CD4-positive, alpha-beta T cell (primary cell): ENCODE measurements at regions not wholly inside any gene's neighbourhood (a gene's known extent, or its start where the extent isn't known, plus 50 kb on each side); places are given as distances from the start of the nearest gene placed in this dataset.

Source experiments
- ATAC-seq: fragments of 200-7000 bp; cut with Tn5 transposase; one replicate; pipeline ENCODE4 v1.10.0; 2022; ENCODE audit warnings: mild to moderate bottlenecking; ENCODE audit not compliant: poor library complexity
- CTCF ChIA-PET: fragments of 350-600 bp; sonication (Branson Sonifier 250); formaldehyde crosslinking; loops from one replicate; lab custom pipeline; 2021; ENCODE audit warnings: antibody characterized with exemption, inconsistent platforms; lab: Charles Lee
- POLR2A ChIA-PET: fragments of 350-600 bp; sonication (Branson Sonifier 250); formaldehyde crosslinking; loops from one replicate; lab custom pipeline; 2021; ENCODE audit warnings: antibody characterized with exemption, inconsistent platforms; lab: Charles Lee
- DNase-seq, 14 experiments: peaks; one replicate each; pipeline ENCODE4 v3.0.0-alpha.2; 2013 to 2020; ENCODE audit warnings: mixed read lengths in 2 of 14
- H3K27ac ChIP-seq, 2 donors: one replicate each; pipeline versions ENCODE4 v1.5.1 to v1.7.0; 2013; ENCODE audit warnings: low read length in 2 of 2, low read depth in 1 of 2, mild to moderate bottlenecking in 1 of 2
- H3K27me3 ChIP-seq, 2 experiments: 1 replicate in 1 of 2; 2 replicates in 1 of 2; pipeline versions ENCODE4 v1.6.1 to v1.7.0; 2013; ENCODE audit warnings: low read length in 2 of 2, control low read depth in 1 of 2, mild to moderate bottlenecking in 1 of 2, moderate library complexity in 1 of 2; ENCODE audit not compliant: insufficient read depth in 2 of 2, control insufficient read depth in 1 of 2
- H3K36me3 ChIP-seq: one replicate; pipeline ENCODE4 v1.6.1; 2013; ENCODE audit warnings: low read length, control low read depth; ENCODE audit not compliant: insufficient read depth
- H3K4me1 ChIP-seq: one replicate; pipeline ENCODE4 v1.6.1; 2013; ENCODE audit warnings: low read length, control low read depth; ENCODE audit not compliant: insufficient read depth
- H3K4me3 ChIP-seq: one replicate; pipeline ENCODE4 v1.5.1; 2013; ENCODE audit warnings: mild to moderate bottlenecking, low read length, moderate library complexity
- H3K9me3 ChIP-seq, 2 experiments: 1 replicate in 1 of 2; 2 replicates in 1 of 2; pipeline versions ENCODE4 v1.6.1 to v1.7.0; 2013; ENCODE audit warnings: low read length in 2 of 2, mild to moderate bottlenecking in 2 of 2, control low read depth in 1 of 2, moderate library complexity in 1 of 2; ENCODE audit not compliant: control insufficient read depth in 1 of 2, insufficient read depth in 1 of 2
- H3K27ac Mint-ChIP-seq: one replicate; pipeline ENCODE4 v1.8.0; 2020; ENCODE audit warnings: mixed read lengths
- H3K27me3 Mint-ChIP-seq: one replicate; pipeline ENCODE4 v1.8.0; 2021; ENCODE audit warnings: mixed read lengths
- H3K36me3 Mint-ChIP-seq: one replicate; pipeline ENCODE4 v1.8.0; 2021; ENCODE audit warnings: low read depth, mixed read lengths
- H3K4me1 Mint-ChIP-seq: one replicate; pipeline ENCODE4 v1.8.0; 2021; ENCODE audit warnings: low read depth, mixed read lengths
- H3K4me3 Mint-ChIP-seq: one replicate; pipeline ENCODE4 v1.8.0; 2020; ENCODE audit warnings: mild to moderate bottlenecking, mixed read lengths
- H3K9me3 Mint-ChIP-seq: one replicate; pipeline ENCODE4 v1.8.0; 2020; ENCODE audit warnings: mixed read lengths
- CTCF ChIP-seq: fragments of 200-600 bp; IDR thresholded peaks from one replicate; pipeline ENCODE4 v1.8.0; 2022; ENCODE audit warnings: antibody characterized with exemption, mild to moderate bottlenecking
- intact Hi-C, 2 experiments: fragments of 100-400 bp; cut with DNase I in 1 of 2; cut with micrococcal nuclease in 1 of 2; formaldehyde crosslinking; loops; one replicate each; pipeline versions ENCODE4 v1.15.1 to v1.9.0; 2023 to 2025; cut with DNase I, micrococcal nuclease

- intact Hi-C loops, result no loop called here
These were observed 72.8 kb upstream of the MC4R start for GRCh38 chr18:60445341-60445740.

GRCh38 chr18:60446821-60447220, 74.2 kb upstream of the MC4R start:
- Mint-ChIP-seq H3K9me3 (peaks cover 12% of the 10 kb centered on the region), H3K27me3 (no peaks in the 10 kb centered on the region), H3K27ac (no peak overlapping the region), H3K4me3 (no peak overlapping the region), H3K36me3 (no peaks in the 10 kb centered on the region), H3K4me1 (no peaks in the 10 kb centered on the region)
- H3K4me3 ChIP-seq, result no peak overlapping the region
- peaks cover 4 to 11% of the 10 kb centered on the region in 2 experiments for H3K9me3 ChIP-seq
- no peak for ATAC-seq
- TF ChIP-seq CTCF, result no peak
- POLR2A ChIA-PET, result no interaction called here
- no peak overlapping the region for H3K27ac ChIP-seq
- no peaks in the 10 kb centered on the region for H3K36me3 ChIP-seq
- DNase-seq, result no peak
- CTCF ChIA-PET, result no interaction called here
- H3K4me1 ChIP-seq, result no peaks in the 10 kb centered on the region
- no peaks in the 10 kb centered on the region for H3K27me3 ChIP-seq
- intact Hi-C loops, result no loop called here

More at GRCh38 chr18:60445341-60445740, 72.8 kb upstream of the MC4R start:
- TF ChIP-seq CTCF, result no peak
- POLR2A ChIA-PET, result no interaction called here
- Histone ChIP-seq H3K27me3 (no peaks in the 10 kb centered on the region), H3K9me3 (peaks cover 4 to 11% of the 10 kb centered on the region in 2 experiments), H3K36me3 (no peaks in the 10 kb centered on the region), H3K27ac (no peak overlapping the region), H3K4me3 (no peak overlapping the region), H3K4me1 (no peaks in the 10 kb centered on the region)
- H3K4me1 Mint-ChIP-seq, result no peaks in the 10 kb centered on the region
- H3K27me3 Mint-ChIP-seq, result no peaks in the 10 kb centered on the region
- no peaks in the 10 kb centered on the region for H3K36me3 Mint-ChIP-seq
- H3K27ac Mint-ChIP-seq, result no peak overlapping the region
- CTCF ChIA-PET, result no interaction called here
- ATAC-seq, result no peak
- H3K4me3 Mint-ChIP-seq, result no peak overlapping the region
- DNase-seq, result no peak
- H3K9me3 Mint-ChIP-seq, result peaks cover 13% of the 10 kb centered on the region

- no peaks in the 10 kb centered on the region for H3K4me1 Mint-ChIP-seq
- intact Hi-C loops, result no loop called here
- H3K36me3 ChIP-seq, result no peaks in the 10 kb centered on the region
- H3K9me3 Mint-ChIP-seq, result peaks cover 6% of the 10 kb centered on the region
- H3K27me3 ChIP-seq, result no peaks in the 10 kb centered on the region
- no peak for DNase-seq
- H3K27ac Mint-ChIP-seq, result no peak overlapping the region
- no peak for TF ChIP-seq CTCF
- H3K9me3 ChIP-seq, result peaks cover 4 to 11% of the 10 kb centered on the region in 2 experiments
- H3K4me1 ChIP-seq, result no peaks in the 10 kb centered on the region
- no peak for ATAC-seq
- no peak overlapping the region for H3K4me3 Mint-ChIP-seq
- CTCF ChIA-PET, result no interaction called here
- no peak overlapping the region for H3K27ac ChIP-seq
- POLR2A ChIA-PET, result no interaction called here
- no peaks in the 10 kb centered on the region for H3K36me3 Mint-ChIP-seq
- H3K4me3 ChIP-seq, result no peak overlapping the region
- no peaks in the 10 kb centered on the region for H3K27me3 Mint-ChIP-seq
These were observed 76.1 kb upstream of the MC4R start for GRCh38 chr18:60448487-60449267.
